Hepatocyte (in vitro differentiated cells): ENCODE measurements at regions not wholly inside any gene's neighbourhood (a gene's known extent, or its start where the extent isn't known, plus 50 kb on each side); places are given as distances from the start of the nearest gene placed in this dataset.

Source experiments
- EZH2 ChIP-seq: fragments of 200-600 bp; sonication (generic); IDR thresholded peaks from 2 replicates; pipeline ENCODE4 v1.6.1; 2016; ENCODE audit warnings: antibody characterized with exemption, mild to moderate bottlenecking, borderline replicate concordance
- TF ChIP-seq, protein P1 (sequence below): fragments of 200-600 bp; sonication (generic); IDR thresholded peaks from 2 replicates; pipeline ENCODE4 v1.5.1; 2016; ENCODE audit warnings: antibody characterized with exemption, mild to moderate bottlenecking; ENCODE audit not compliant: poor library complexity

DNA sequence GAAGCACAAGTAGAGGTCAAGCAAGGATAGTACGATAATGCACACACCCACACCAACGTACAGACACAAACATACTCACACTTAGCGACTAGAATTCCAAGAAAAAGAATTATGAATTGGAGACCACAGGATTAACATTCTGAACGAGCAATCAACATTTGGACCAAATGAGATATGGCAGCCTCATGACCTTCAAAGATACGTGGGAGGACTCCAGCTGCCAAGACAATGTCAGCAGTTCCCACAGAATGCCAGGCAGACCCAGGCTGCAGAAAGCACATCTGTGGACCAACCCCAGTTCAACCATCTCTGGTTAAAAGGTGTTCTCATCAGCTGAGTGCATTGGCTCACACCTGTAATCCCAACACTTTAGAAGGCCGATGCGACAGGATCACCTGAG is 187.6 kb upstream of the GRAMD2B start:
- TF ChIP-seq, protein P1, sequence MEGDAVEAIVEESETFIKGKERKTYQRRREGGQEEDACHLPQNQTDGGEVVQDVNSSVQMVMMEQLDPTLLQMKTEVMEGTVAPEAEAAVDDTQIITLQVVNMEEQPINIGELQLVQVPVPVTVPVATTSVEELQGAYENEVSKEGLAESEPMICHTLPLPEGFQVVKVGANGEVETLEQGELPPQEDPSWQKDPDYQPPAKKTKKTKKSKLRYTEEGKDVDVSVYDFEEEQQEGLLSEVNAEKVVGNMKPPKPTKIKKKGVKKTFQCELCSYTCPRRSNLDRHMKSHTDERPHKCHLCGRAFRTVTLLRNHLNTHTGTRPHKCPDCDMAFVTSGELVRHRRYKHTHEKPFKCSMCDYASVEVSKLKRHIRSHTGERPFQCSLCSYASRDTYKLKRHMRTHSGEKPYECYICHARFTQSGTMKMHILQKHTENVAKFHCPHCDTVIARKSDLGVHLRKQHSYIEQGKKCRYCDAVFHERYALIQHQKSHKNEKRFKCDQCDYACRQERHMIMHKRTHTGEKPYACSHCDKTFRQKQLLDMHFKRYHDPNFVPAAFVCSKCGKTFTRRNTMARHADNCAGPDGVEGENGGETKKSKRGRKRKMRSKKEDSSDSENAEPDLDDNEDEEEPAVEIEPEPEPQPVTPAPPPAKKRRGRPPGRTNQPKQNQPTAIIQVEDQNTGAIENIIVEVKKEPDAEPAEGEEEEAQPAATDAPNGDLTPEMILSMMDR = no peak
- TF ChIP-seq EZH2 = no peak
